Testis (tissue), 2 donors: ENCODE measurements at regions not wholly inside any gene's neighbourhood (a gene's known extent, or its start where the extent isn't known, plus 50 kb on each side); places are given as distances from the start of the nearest gene placed in this dataset.
"Not testable (repeated sequence)": the region's sequence is repeated elsewhere in the genome, so short reads cannot be mapped to it uniquely, and the experiment has no call there.

Source experiments
- POLR2A ChIP-seq: fragments of 450-650 bp; IDR thresholded peaks from one replicate; pipeline ENCODE4 v1.6.1; 2017; ENCODE audit warnings: antibody characterized with exemption, mild to moderate bottlenecking, moderate library complexity
- TF ChIP-seq, protein P1 (sequence below), 3 experiments: fragments of 450-650 bp in 2 of 3; fragments of 200-600 bp in 1 of 3; sonication (generic) in 1 of 3; IDR thresholded peaks; one replicate each; pipeline ENCODE4 v1.5.1; 2016 to 2019; ENCODE audit warnings: antibody characterized with exemption in 3 of 3, mild to moderate bottlenecking in 2 of 3, moderate library complexity in 1 of 3

DNA sequence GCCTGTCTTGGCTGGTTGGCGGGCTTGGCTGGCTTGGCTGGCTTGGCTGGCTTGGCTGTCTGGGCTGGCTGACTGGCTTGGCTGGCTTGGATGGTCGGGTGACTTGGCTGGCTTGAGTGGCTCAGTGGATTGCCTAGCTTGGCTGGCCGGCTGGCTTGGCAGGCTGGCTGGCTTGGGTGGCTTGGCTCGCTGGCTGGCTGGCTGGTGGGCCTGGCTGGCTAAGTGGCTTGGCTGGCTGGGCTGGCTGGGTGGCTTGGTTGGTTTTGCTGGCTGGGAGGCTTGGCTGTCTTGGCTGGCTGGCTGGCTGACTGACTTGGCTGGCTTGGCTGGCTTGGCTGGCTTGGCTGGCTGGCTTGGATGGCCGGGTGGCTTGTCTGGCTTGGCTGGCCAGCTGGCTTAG lies 2834.6 kb downstream of the RPIA start:
- TF ChIP-seq, protein P1, sequence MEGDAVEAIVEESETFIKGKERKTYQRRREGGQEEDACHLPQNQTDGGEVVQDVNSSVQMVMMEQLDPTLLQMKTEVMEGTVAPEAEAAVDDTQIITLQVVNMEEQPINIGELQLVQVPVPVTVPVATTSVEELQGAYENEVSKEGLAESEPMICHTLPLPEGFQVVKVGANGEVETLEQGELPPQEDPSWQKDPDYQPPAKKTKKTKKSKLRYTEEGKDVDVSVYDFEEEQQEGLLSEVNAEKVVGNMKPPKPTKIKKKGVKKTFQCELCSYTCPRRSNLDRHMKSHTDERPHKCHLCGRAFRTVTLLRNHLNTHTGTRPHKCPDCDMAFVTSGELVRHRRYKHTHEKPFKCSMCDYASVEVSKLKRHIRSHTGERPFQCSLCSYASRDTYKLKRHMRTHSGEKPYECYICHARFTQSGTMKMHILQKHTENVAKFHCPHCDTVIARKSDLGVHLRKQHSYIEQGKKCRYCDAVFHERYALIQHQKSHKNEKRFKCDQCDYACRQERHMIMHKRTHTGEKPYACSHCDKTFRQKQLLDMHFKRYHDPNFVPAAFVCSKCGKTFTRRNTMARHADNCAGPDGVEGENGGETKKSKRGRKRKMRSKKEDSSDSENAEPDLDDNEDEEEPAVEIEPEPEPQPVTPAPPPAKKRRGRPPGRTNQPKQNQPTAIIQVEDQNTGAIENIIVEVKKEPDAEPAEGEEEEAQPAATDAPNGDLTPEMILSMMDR (IDR thresholded peaks at IDR 0.05) = not testable (repeated sequence)
- TF ChIP-seq POLR2A = not testable (repeated sequence)
